Keratinocyte (primary cell): ENCODE measurements at regions not wholly inside any gene's neighbourhood (a gene's known extent, or its start where the extent isn't known, plus 50 kb on each side); places are given as distances from the start of the nearest gene placed in this dataset.

Experiments
- DNase-seq: peaks from one replicate; pipeline ENCODE4 v3.0.0-alpha.2; 2011; ENCODE audit warnings: low read depth, missing footprints, low spot score
- FAIRE-seq: peaks from 2 replicates; lab custom pipeline; 2011; peaks lifted over from hg19 to GRCh38; lab: Jason Lieb, UNC
- H2AFZ ChIP-seq: 2 replicates; pipeline ENCODE4 v1.6.0; 2012; ENCODE audit warnings: low read length, control low read depth, inconsistent platforms; ENCODE audit not compliant: control insufficient read depth
- H3K27ac ChIP-seq: 2 replicates; pipeline ENCODE4 v1.5.1; 2011; ENCODE audit warnings: low read length; ENCODE audit not compliant: control insufficient read depth, insufficient read depth
- H3K27me3 ChIP-seq: 3 replicates; pipeline ENCODE4 v1.6.0; 2011; ENCODE audit warnings: low read length; ENCODE audit not compliant: control insufficient read depth, insufficient read depth; ENCODE audit errors: extremely low read depth
- H3K36me3 ChIP-seq, 2 experiments: 2 replicates in 1 of 2; 3 replicates in 1 of 2; pipeline ENCODE4 v1.5.1; 2011; ENCODE audit warnings: low read length in 2 of 2, mild to moderate bottlenecking in 1 of 2; ENCODE audit not compliant: control insufficient read depth in 2 of 2, insufficient read depth in 2 of 2; ENCODE audit errors: extremely low read depth in 1 of 2
- H3K4me1 ChIP-seq: 3 replicates; pipeline ENCODE4 v1.5.1; 2011; ENCODE audit warnings: low read length; ENCODE audit not compliant: control insufficient read depth, insufficient read depth; ENCODE audit errors: extremely low read depth
- H3K4me2 ChIP-seq: 3 replicates; pipeline ENCODE4 v1.6.0; 2011; ENCODE audit warnings: low read depth, low read length; ENCODE audit not compliant: control insufficient read depth, insufficient read depth; ENCODE audit errors: extremely low read depth
- H3K4me3 ChIP-seq, 3 experiments: fragments of 200-600 bp in 1 of 3; sonication (generic) in 1 of 3; 2 replicates in 2 of 3; 3 replicates in 1 of 3; pipeline ENCODE4 v1.5.1; 2011 to 2016; ENCODE audit warnings: low read length in 3 of 3, mild to moderate bottlenecking in 3 of 3, control low read depth in 2 of 3, inconsistent platforms in 1 of 3, low read depth in 1 of 3, mixed read lengths in 1 of 3, mixed run types in 1 of 3, moderate library complexity in 1 of 3; ENCODE audit not compliant: control insufficient read depth in 2 of 3, insufficient read depth in 2 of 3; ENCODE audit errors: extremely low read depth in 1 of 3
- H3K79me2 ChIP-seq: 2 replicates; pipeline ENCODE4 v1.6.0; 2012; ENCODE audit warnings: low read length; ENCODE audit not compliant: control insufficient read depth, insufficient read depth
- H3K9ac ChIP-seq: 3 replicates; pipeline ENCODE4 v1.6.0; 2011; ENCODE audit warnings: low read length; ENCODE audit not compliant: control insufficient read depth, insufficient read depth; ENCODE audit errors: extremely low read depth
- H3K9me1 ChIP-seq: 3 replicates; pipeline ENCODE4 v1.6.0; 2011; ENCODE audit warnings: low read length; ENCODE audit not compliant: control insufficient read depth, insufficient read depth; ENCODE audit errors: extremely low read depth
- H3K9me3 ChIP-seq: 2 replicates; pipeline ENCODE4 v1.5.1; 2012; ENCODE audit warnings: low read depth, low read length; ENCODE audit not compliant: control insufficient read depth
- H4K20me1 ChIP-seq: 3 replicates; pipeline ENCODE4 v1.6.0; 2011; ENCODE audit warnings: low read length; ENCODE audit not compliant: control insufficient read depth, insufficient read depth; ENCODE audit errors: extremely low read depth
- EZH2 ChIP-seq: IDR thresholded peaks from one replicate; pipeline ENCODE4 v1.6.1; 2012; ENCODE audit warnings: inconsistent platforms, mild to moderate bottlenecking, low read length, moderate library complexity
- dilution Hi-C: fragments of 300-500 bp; cut with MboI; formaldehyde crosslinking; loops from one replicate; pipeline ENCODE4 v1.7.0; 2020; ENCODE audit warnings: low sequenced_read_pairs; ENCODE audit not compliant: extremely low pct_ligation_motif_present
- TF ChIP-seq, protein P1 (sequence below), 3 experiments: IDR thresholded peaks in 1 of 3; conservative IDR thresholded peaks in 1 of 3; optimal IDR thresholded peaks in 1 of 3; 2 replicates in 2 of 3; 3 replicates in 1 of 3; pipeline versions ENCODE3 to v1.5.1; 2011; ENCODE audit warnings: low read length in 3 of 3, mild to moderate bottlenecking in 3 of 3, moderate library complexity in 2 of 3, control low read depth in 1 of 3, inconsistent platforms in 1 of 3; ENCODE audit not compliant: insufficient read depth in 2 of 3; ENCODE audit errors: extremely low read depth in 1 of 3

DNA sequence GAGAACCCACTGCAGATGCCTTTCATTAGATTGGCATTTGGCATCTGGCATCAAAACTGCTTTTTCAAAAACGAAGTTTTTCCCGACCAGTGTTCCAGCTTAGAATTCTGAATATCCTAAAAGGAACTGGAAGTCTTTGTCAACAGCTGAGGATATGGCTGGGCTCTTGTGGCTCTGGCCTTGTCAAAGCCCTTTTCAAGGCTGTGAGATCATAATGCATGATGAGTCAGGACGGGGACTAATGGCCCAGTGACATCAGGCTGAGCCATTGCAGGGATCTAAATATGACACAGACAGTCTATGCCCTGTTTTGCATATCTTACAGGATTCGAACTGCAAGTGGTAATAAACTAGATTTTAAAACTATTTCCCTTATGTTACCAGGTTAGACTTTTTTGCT, 306.4 kb downstream of the PTTG2 start:
- peak; percentile 1 for DNase-seq
- FAIRE-seq: no peak

DNA sequence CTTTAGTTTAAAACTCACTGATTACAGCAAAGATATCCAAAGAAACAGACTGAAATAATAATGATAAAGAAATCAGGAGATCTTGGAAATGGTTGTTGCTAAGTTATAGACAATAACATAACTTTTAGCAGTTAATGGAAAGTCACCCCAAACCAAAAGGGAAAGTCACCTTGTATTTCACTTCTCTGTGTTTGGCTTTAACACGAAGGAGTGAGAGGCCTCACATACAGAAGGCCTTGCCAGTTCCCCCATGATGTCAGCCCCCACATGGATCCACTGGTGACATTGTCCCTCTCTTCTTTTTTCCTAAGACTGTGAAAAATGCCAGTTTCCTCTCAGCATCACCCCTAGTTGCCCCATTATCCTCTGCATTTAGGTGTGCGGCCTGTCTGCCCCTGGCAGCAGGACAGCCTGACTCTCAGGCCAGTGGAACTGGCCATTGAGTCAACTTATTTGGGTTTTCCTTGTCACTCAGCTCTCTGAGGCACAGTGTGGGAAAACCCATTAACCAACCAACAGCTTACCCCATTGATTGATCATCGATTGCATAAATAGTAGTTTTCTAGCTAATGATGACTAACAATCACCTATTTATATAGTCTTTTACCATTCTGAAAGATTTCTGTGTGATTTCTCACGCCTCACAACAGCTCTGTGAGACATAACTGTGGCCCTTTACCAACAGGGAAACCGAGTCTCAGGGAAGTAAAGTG, 308.1 kb downstream of the PTTG2 start:
- Histone ChIP-seq H3K27ac (no peak overlapping the region), H3K36me3 (no peaks in the 10 kb centered on the region), H3K9ac (no peak overlapping the region), H3K9me3 (no peaks in the 10 kb centered on the region), H3K79me2 (no peaks in the 10 kb centered on the region), H2AFZ (no peak overlapping the region), H3K4me1 (no peaks in the 10 kb centered on the region), H3K4me3 (no peak overlapping the region), H3K4me2 (no peak overlapping the region), H4K20me1 (no peaks in the 10 kb centered on the region), H3K9me1 (no peaks in the 10 kb centered on the region), H3K27me3 (no peaks in the 10 kb centered on the region)
- FAIRE-seq (no peak), DNase-seq (no peak)
- TF ChIP-seq, protein P1, sequence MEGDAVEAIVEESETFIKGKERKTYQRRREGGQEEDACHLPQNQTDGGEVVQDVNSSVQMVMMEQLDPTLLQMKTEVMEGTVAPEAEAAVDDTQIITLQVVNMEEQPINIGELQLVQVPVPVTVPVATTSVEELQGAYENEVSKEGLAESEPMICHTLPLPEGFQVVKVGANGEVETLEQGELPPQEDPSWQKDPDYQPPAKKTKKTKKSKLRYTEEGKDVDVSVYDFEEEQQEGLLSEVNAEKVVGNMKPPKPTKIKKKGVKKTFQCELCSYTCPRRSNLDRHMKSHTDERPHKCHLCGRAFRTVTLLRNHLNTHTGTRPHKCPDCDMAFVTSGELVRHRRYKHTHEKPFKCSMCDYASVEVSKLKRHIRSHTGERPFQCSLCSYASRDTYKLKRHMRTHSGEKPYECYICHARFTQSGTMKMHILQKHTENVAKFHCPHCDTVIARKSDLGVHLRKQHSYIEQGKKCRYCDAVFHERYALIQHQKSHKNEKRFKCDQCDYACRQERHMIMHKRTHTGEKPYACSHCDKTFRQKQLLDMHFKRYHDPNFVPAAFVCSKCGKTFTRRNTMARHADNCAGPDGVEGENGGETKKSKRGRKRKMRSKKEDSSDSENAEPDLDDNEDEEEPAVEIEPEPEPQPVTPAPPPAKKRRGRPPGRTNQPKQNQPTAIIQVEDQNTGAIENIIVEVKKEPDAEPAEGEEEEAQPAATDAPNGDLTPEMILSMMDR (optimal IDR thresholded peaks at IDR 0.05 in 1 of 3, IDR thresholded peaks at IDR 0.05 in 1 of 3, conservative IDR thresholded peaks at IDR 0.05 in 1 of 3; ENCODE audit: extremely low read depth in 1 of 3, insufficient read depth in 2 of 3, low read length in 3 of 3): no peak
- TF ChIP-seq EZH2: no peak
- dilution Hi-C loops: no loop called here

More for the DNA sequence above, 306.4 kb downstream of the PTTG2 start:
- H3K27ac ChIP-seq: no peak overlapping the region
- no peak overlapping the region for H2AFZ ChIP-seq
- no peaks in the 10 kb centered on the region for H3K9me1 ChIP-seq
- H3K36me3 ChIP-seq: no peaks in the 10 kb centered on the region
- H3K4me3 ChIP-seq: no peak overlapping the region
- no peaks in the 10 kb centered on the region for H3K79me2 ChIP-seq
- H3K9me3 ChIP-seq: no peaks in the 10 kb centered on the region
- no peak overlapping the region for H3K9ac ChIP-seq
- no peaks in the 10 kb centered on the region for H4K20me1 ChIP-seq
- no peaks in the 10 kb centered on the region for H3K27me3 ChIP-seq
- H3K4me1 ChIP-seq: no peaks in the 10 kb centered on the region
- H3K4me2 ChIP-seq: no peak overlapping the region
- TF ChIP-seq, protein P1 (optimal IDR thresholded peaks at IDR 0.05 in 1 of 3, IDR thresholded peaks at IDR 0.05 in 1 of 3, conservative IDR thresholded peaks at IDR 0.05 in 1 of 3; ENCODE audit: extremely low read depth in 1 of 3, insufficient read depth in 2 of 3, low read length in 3 of 3): no peak
- no peak for TF ChIP-seq EZH2
- dilution Hi-C loops: no loop called here
